HS-27A (cell line): ENCODE measurements at regions not wholly inside any gene's neighbourhood (a gene's known extent, or its start where the extent isn't known, plus 50 kb on each side); places are given as distances from the start of the nearest gene placed in this dataset.

Experiments
- DNase-seq: peaks from one replicate; pipeline ENCODE4 v3.0.0-alpha.2; 2012; ENCODE audit warnings: low read depth, missing footprints

- no peak for DNase-seq
These were observed 135.7 kb downstream of the DSEL start for GRCh38 chr18:67380867-67381266.

DNA sequence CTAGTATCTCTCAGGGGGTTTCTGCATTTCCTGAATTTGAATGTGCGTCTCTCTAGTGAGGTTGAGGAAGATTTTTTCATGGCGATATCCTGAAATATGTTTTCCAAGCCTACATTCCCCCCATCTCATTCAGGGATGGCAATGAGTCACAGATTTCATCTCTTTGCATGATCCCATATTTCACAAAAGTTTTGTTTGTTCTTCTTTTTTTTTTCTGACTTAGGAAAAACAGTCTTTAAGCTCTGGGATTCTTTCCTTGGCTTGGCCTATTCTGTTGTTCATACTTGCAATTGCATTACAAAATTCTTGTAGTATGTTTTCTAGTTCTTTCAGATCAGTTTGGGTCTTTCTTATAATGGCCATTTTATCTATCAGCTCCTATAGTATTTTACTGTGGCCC, 136.5 kb downstream of the DSEL start:
- no peak for DNase-seq

DNA sequence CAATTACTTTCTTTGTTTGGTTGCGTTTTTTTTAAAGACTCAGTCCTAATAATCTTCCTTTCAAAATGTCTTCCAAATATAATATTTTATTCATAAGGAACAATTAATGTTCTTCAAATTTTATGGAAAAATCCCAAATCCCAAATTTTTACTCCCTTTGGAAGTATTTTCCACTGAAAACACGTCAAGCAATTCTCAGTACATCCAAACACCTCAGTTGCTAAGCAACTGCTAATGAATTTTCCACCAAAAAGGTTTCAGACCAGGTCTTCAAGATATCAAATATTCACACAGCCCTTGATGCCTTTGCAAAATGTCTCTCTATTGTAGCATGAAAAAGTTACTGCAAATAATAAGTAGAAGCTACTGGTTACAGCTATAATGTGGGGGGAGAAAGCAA, 140.1 kb downstream of the DSEL start:
- no peak for DNase-seq

DNA sequence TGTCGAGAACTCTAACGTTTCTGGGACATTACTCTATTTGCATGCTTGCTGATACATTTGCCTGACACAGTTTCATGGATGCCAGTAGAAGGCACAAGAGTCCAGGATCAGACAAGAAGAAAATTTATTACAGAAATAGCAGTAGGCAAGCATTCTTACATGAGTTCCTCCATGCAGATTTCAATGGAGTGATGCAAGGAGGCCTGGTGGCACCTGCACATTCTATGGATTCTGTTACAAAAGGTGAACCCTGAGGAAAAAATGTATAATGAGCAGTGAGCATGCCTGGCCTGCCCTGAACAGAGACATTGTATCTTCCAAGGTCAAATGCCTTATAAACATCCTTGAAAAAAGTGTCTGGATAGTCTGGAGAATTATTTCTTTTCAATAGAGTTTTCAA, 142.9 kb downstream of the DSEL start:
- DNase-seq: no peak

DNA sequence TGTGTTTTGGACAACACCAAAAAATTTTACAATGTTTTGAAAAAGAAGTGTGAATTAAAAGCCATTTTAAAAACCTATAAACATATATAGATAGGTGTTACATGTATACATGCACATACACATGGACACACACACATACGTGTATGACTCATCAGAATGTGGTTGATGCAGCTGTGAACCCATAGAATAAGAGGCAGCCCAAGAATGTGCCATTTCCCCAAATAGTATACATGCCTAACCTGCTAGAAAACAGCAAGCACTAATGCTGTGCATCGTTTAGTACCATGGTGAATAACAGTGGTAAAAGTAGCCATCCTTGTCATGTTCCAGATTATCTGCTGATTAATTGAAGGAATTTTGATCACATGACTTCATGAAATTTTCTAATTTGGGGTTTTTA, 149.0 kb downstream of the DSEL start:
- peak; percentile 23 for DNase-seq

- no peak for DNase-seq
These were observed 152.8 kb downstream of the DSEL start for GRCh38 chr18:67363694-67364093.

DNA sequence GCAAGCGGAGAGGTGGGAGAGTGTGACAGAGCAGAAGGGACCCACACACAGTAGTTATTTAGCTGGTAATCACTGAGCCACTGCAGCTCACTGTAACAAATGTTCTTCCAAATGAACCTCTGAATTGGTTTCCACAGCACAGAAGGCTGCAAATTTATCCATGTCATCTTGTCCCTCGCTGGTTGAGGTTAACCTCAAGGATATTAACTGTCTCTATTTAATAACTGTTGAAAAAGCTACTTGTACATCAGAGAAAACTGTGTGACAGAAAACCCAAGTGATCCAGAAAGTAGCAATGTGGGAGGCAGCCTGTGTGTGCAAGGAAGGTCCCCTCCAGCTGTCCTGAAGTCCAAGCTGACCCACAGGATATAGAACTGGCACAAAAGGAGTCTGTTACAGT, 153.6 kb downstream of the DSEL start:
- no peak for DNase-seq

DNA sequence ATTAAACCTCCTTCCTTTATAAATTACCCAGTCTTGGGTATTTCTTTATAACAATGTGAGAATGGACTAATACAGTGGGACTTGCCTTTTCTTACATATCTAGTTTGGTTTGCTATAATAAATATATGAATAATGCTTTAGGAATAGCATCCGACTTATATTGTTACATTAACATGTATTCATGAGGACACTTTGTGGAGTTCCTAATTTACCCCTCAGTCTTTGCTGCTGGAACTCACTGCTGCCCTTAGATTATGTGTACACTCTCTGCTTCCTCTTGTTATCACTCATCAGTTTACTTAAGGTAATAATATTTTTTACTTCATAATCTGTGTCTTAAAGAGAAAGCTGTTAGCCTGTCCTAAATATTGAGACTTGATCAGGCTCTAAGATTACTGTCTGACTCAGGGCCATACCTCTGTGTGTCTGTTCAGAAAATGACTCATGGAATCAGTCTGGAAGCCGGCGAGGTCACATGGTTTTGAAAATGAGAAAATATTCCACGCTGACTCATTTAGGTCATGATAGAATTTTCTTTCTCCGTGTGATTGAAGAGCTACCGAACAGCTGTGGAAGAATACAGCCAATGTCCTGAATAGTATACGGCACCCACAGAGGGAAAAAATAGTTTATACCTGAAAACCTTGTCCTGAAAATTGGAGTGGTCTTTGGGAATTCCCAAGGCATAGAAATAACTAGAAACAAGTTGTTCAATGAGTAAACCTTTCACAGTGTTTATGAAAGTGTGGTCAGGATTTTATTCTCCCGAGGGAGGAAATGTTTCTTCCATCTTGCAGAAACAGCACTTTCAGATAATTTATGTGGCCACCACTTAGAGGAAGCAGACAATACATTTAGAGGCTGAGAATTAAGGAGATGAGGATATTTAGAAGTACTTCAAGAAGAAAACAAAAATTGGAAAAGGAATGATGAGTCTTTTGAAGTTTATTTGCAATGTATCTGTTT, 156.4 kb downstream of the DSEL start:
- DNase-seq: peak; percentile 85

- no peak for DNase-seq
These were observed 157.6 kb downstream of the DSEL start for GRCh38 chr18:67358947-67359346.

DNA sequence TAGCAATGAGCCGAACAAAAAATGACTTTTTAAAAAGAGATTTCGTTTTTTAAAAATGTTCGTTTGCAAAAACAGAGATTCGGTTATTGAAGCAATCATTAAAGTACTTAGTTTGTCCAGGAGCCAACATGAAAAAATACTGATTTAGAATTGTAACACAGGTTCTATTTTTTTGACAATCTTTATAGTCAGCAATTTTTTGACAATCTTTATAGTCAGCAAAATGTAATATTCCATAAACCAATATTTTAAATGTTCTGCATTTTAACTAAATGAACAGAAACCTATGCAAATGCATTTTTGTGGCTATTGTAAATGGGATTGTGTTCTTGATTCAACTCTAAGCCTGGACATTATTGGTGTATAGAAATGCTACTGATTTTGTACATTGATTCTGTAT, 161.8 kb downstream of the DSEL start:
- DNase-seq: no peak

DNA sequence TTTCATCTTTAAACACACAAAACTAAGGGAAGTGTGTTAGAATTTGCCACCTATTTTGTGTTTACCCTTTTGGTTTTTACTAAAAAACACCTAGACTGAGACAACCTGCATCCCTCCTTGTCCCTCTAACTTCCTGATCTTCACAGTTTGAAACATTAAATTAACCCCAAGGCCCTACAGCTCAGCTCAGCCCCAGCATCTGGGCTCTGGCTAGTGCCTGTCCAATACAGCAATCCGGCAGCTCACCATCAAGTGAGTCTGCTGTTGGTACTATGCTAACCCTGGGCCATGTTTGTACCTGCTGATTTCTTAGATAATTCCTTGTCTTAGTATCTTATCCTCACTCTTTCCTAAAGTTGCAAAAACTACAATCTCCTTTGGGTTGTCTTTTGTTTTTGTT, 162.4 kb downstream of the DSEL start:
- DNase-seq: no peak

GRCh38 chr18:67347438-67347837, 169.1 kb downstream of the DSEL start:
- DNase-seq: no peak

GRCh38 chr18:67342159-67342558, 174.4 kb downstream of the DSEL start:
- no peak for DNase-seq

DNA sequence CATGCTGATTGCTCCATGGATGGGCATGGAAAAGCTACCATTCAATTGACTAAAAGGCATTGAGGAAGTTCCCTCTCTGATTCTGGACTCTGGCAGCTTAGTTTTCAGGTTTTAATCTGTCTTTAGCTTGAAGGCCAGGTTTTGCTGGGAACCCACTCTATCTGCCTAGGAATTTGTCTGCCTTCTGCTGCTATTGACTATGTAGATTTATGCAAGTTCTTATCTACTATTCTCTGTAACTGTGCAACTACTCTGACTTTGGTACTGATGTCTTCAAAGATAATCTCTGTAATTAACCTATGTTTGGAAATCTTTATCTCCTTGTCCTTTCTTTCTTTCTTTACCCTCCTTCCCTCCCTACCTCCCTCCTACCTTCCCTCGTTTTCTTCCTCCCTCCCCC, 178.8 kb downstream of the DSEL start:
- no peak for DNase-seq

DNA sequence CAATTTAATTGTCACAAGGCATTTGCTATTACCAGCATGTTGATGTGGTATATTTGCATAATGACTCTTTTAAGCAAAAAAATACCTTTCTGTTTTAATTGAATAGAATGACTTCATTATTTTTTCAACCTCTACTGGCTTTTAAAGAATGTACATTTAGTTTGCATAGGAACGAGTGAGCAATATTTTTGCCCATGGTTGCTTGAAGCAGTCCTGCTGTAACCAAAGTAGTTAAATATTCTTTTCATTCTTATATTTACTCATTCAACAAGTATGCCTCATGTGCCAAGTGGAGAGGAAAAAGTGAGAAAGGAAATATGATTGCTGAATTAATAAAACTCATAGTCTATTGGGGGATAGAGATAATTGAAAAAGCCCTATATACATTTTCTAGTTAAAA, 184.7 kb downstream of the DSEL start:
- DNase-seq: no peak

DNA sequence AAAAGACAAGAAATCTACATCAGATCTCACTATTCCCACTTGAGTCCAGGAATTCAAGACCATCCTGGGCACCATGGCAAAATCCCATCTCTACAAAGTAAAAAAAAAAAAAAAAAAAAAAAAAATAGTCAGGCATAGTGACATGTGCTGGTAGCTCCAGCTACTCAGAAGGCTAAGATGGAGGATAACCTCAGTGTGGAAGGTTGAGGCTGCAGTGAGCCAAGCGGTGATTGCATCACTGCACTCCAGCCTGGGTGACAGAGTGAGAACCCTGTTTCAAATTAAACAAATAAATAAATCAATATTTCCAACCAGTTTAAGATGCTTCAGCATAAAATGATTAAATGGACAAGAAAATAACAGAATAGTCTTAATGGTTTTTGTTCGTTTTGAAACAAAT, 197.4 kb downstream of the DSEL start:
- DNase-seq: no peak

- DNase-seq: peak; percentile 48
These were observed 197.9 kb downstream of the DSEL start for GRCh38 chr18:67318651-67319050.

DNA sequence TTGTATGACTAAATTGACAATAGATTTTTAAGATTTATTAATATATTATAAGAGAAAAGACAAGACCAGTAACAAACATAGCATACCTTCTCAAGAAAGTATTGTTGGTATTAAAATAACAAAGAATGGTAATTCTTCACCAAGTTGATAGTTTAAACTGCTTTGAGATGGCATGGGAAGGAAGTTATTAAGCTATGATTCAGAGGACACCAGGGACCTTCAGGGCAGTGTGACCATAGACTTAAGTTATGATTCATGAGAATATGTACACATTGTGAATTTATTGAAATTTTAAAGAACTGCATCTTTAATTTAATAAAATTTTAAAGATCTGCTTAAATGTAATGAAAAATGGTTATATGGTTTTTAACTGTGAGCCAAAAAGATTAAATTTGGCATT, 205.7 kb downstream of the DSEL start:
- DNase-seq: peak; percentile 43

DNA sequence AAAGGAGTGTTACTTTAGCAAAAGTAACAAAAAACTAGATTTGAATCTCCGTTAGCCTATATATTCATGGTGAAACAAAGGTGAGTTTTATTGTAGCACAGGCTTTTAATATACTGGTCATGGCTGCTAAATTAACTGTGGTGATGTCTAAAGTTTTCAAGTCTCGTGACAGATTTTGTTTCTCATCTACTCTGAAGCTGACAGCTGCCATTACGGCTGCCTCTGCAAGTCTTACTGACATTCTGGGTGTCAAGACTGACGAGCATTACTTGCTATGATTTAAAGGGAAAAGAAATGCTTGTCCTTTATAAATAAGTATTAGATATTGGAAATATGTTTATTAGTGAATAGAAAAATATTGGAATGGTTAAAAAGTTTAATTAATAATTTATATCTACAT, 207.7 kb downstream of the DSEL start:
- no peak for DNase-seq

DNA sequence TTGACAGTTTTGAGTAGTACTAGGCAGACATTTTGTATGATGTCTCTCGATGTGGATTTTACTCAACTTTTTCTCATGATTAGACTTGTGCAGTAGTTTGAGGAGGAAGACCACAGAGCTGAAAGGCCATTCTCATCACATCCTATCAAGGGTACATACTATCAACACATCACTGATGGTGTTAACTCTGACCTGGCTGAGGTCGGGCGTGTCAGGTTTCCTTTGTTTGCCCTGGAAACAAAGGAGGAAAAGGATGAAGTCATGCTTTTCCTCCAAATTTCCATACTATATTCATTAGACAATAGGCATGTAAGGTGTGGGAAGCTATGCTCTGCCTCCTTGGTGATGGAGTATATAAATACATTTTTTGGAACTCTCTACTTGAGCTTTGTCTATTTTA, 211.1 kb downstream of the DSEL start:
- DNase-seq: no peak

DNA sequence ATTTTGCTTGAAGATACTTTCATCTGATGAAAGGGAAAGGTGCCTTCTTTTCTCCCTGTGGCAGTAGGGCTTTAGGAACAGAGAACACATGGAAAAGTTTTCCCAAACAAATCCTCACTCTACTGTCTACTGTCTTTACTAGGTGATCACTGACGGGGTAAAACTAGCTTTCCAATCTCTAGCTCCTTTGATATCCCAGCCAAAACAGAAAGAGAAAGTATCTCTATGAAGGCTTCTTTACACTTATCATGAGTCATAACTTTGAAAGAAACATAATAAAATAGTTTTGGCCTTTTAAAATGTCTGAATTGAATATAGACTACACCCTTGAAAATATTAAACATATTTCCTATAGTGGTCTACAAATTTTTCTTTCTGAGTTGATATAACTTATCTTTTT, 214.5 kb downstream of the DSEL start:
- DNase-seq: no peak

DNA sequence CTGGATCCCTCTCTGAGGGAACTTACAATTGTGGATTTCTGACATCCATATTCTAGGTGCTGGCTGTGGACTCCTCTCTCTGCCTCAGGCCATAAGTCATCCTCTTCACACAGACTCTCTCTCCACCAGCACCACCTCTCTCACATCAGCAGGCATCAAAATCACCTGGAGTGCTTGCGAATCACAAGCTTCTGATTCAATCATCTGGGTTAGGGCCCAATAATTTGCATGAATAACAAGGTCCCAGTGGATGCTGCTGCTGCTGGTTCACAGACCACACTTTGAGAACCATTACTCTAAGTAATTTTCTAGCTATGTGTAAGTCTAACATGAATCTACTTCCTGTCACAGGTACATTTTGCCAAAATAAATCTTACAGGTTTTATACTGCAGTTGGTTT, 214.9 kb downstream of the DSEL start:
- DNase-seq: no peak

DNA sequence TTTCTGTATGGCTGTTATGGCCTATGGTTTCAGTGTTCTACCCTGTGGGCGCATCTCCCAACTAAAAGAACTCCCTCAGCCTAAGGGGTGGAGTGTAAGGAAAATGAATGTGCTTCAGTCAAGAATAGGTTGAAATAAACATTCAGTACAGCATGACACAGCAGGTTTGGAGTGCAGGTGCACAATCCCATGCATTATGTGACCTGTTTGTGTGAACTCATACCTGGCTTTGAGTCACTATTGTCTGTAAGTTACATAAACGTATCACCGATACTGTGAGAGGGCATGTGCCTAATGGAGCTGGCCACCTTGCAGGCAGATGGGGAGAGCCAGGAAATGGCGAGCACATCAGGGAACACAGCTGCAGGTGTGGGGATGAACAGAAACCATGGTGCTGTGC, 216.0 kb downstream of the DSEL start:
- DNase-seq: no peak

GRCh38 chr18:67292814-67293213, 223.7 kb downstream of the DSEL start:
- DNase-seq: no peak
